ENCODE measurements at regions not wholly inside any gene's neighbourhood (a gene's known extent, or its start where the extent isn't known, plus 50 kb on each side); places are given as distances from the start of the nearest gene placed in this dataset.

GRCh38 chr1:60823151-60823550 lies 259.2 kb upstream of the NFIA start:
- ChIA-PET POLR2A (no interaction called here), CTCF (no interaction called here)
- no peak for TF ChIP-seq CTCF (IDR thresholded peaks at IDR 0.05; ENCODE audit: insufficient read depth, low read length, missing control alignments)
- no peak overlapping the region for H3K4me3 ChIP-seq (ENCODE audit: low read depth, low read length)
- DNase-seq (ENCODE audit: low read depth, low spot score), result no peak

- CTCF ChIA-PET, result no interaction called here
- no peak for DNase-seq (ENCODE audit: low read depth, low spot score)
- TF ChIP-seq CTCF (IDR thresholded peaks at IDR 0.05; ENCODE audit: insufficient read depth, low read length, missing control alignments), result no peak
- no peak overlapping the region for H3K4me3 ChIP-seq (ENCODE audit: low read depth, low read length)
- POLR2A ChIA-PET, result no interaction called here
Observed at GRCh38 chr1:60822252-60822651, 260.1 kb upstream of the NFIA start.

- no peak overlapping the region for H3K4me3 ChIP-seq (ENCODE audit: low read depth, low read length)
- DNase-seq (ENCODE audit: low read depth, low spot score), result no peak
- no peak for TF ChIP-seq CTCF (IDR thresholded peaks at IDR 0.05; ENCODE audit: insufficient read depth, low read length, missing control alignments)
- POLR2A ChIA-PET, result no interaction called here
- CTCF ChIA-PET, result no interaction called here
Observed at GRCh38 chr1:60821156-60821555, 261.2 kb upstream of the NFIA start.

GRCh38 chr1:60818969-60819701 lies 263.2 kb upstream of the NFIA start:
- no peak overlapping the region for H3K4me3 ChIP-seq (ENCODE audit: low read depth, low read length)
- CTCF ChIA-PET, result interaction anchor here (0.9 kb wide), 1 partner anchor 230 kb away, joined by 3 read pairs; no protein-coding TSS in a partner anchor
- POLR2A ChIA-PET, result no interaction called here
- DNase-seq (ENCODE audit: low read depth, low spot score), result no peak
- TF ChIP-seq CTCF (IDR thresholded peaks at IDR 0.05; ENCODE audit: insufficient read depth, low read length, missing control alignments), result no peak

GRCh38 chr1:60813071-60813470 lies 269.3 kb upstream of the NFIA start:
- ChIA-PET CTCF (no interaction called here), POLR2A (no interaction called here)
- no peak for DNase-seq (ENCODE audit: low read depth, low spot score)
- H3K4me3 ChIP-seq (ENCODE audit: low read depth, low read length), result no peak overlapping the region
- no peak for TF ChIP-seq CTCF (IDR thresholded peaks at IDR 0.05; ENCODE audit: insufficient read depth, low read length, missing control alignments)

GRCh38 chr1:60809204-60809980 lies 273.0 kb upstream of the NFIA start:
- CTCF ChIA-PET, result no interaction called here
- H3K4me3 ChIP-seq (ENCODE audit: low read depth, low read length), result no peak overlapping the region
- DNase-seq (ENCODE audit: low read depth, low spot score), result peak; percentile 3
- TF ChIP-seq CTCF (IDR thresholded peaks at IDR 0.05; ENCODE audit: insufficient read depth, low read length, missing control alignments), result no peak
- POLR2A ChIA-PET, result no interaction called here
